Peyer's patch (tissue), 4 donors: ENCODE measurements at regions not wholly inside any gene's neighbourhood (a gene's known extent, or its start where the extent isn't known, plus 50 kb on each side); places are given as distances from the start of the nearest gene placed in this dataset.

Source experiments
- DNase-seq, 3 donors: peaks; one replicate each; pipeline ENCODE4 v3.0.0-alpha.2; 2017 to 2019
- H3K27ac ChIP-seq, 4 donors: fragments of 200-600 bp; sonication (generic); one replicate each; pipeline ENCODE4 v1.5.1; 2016 to 2019
- H3K27me3 ChIP-seq, 2 donors: fragments of 200-600 bp; sonication (generic); one replicate each; pipeline ENCODE4 v1.5.1; 2019
- H3K36me3 ChIP-seq, 3 donors: fragments of 200-600 bp; sonication (generic); one replicate each; pipeline ENCODE4 v1.5.1; 2016 to 2019
- H3K4me1 ChIP-seq, 4 donors: fragments of 200-600 bp; sonication (generic); one replicate each; pipeline ENCODE4 v1.5.1; 2016 to 2019
- H3K4me3 ChIP-seq, 4 donors: fragments of 200-600 bp; sonication (generic); 1 replicate in 3 of 4; 2 replicates in 1 of 4; pipeline ENCODE4 v1.5.1; 2016 to 2019; ENCODE audit warnings: mild to moderate bottlenecking in 1 of 4
- H3K9me3 ChIP-seq, 4 donors: fragments of 200-600 bp; sonication (generic); one replicate each; pipeline ENCODE4 v1.5.1; 2016 to 2019; ENCODE audit warnings: mild to moderate bottlenecking in 1 of 4
- CTCF ChIP-seq, 6 experiments: fragments of 450-650 bp in 4 of 6; fragments of 200-600 bp in 2 of 6; sonication (generic) in 1 of 6; IDR thresholded peaks; one replicate each; pipeline ENCODE4 v1.5.1; 2017 to 2019; ENCODE audit warnings: antibody characterized with exemption in 6 of 6, mild to moderate bottlenecking in 3 of 6, moderate library complexity in 1 of 6
- POLR2A ChIP-seq, 2 donors: fragments of 450-650 bp; IDR thresholded peaks; one replicate each; pipeline ENCODE4 v1.5.1; 2017; ENCODE audit warnings: antibody characterized with exemption in 2 of 2, mild to moderate bottlenecking in 2 of 2, moderate library complexity in 2 of 2

GRCh38 chr3:158882445-158882844 lies 80.6 kb downstream of the MFSD1 start:
- no peak for TF ChIP-seq CTCF (IDR thresholded peaks at IDR 0.05)
- TF ChIP-seq POLR2A (IDR thresholded peaks at IDR 0.05), result no peak
- no peak for DNase-seq
- Histone ChIP-seq H3K27ac (no peak overlapping the region), H3K4me3 (no peak overlapping the region), H3K9me3 (peaks cover 0 to 7% (median 0%) of the 10 kb centered on the region in 4 donors), H3K36me3 (no peaks in the 10 kb centered on the region), H3K4me1 (no peaks in the 10 kb centered on the region), H3K27me3 (no peaks in the 10 kb centered on the region)

GRCh38 chr3:158896729-158897128 lies 94.9 kb downstream of the MFSD1 start:
- Histone ChIP-seq H3K27me3 (no peaks in the 10 kb centered on the region), H3K36me3 (no peaks in the 10 kb centered on the region)

GRCh38 chr3:158906749-158907148 lies 104.9 kb downstream of the MFSD1 start:
- Histone ChIP-seq H3K36me3 (no peaks in the 10 kb centered on the region), H3K4me3 (no peak overlapping the region), H3K27ac (no peak overlapping the region), H3K4me1 (no peaks in the 10 kb centered on the region), H3K27me3 (no peaks in the 10 kb centered on the region), H3K9me3 (no peaks in the 10 kb centered on the region)
- DNase-seq, result no peak
- TF ChIP-seq CTCF (IDR thresholded peaks at IDR 0.05) (no peak), POLR2A (IDR thresholded peaks at IDR 0.05) (no peak)

More at GRCh38 chr3:158896729-158897128, 94.9 kb downstream of the MFSD1 start:
- Histone ChIP-seq H3K4me3 (no peak overlapping the region), H3K4me1 (no peaks in the 10 kb centered on the region), H3K9me3 (no peaks in the 10 kb centered on the region), H3K27ac (no peak overlapping the region)
- TF ChIP-seq CTCF (IDR thresholded peaks at IDR 0.05), result no peak
- TF ChIP-seq POLR2A (IDR thresholded peaks at IDR 0.05), result no peak
- DNase-seq, result no peak

GRCh38 chr3:158908187-158908734 lies 106.4 kb downstream of the MFSD1 start:
- no peak for DNase-seq
- Histone ChIP-seq H3K9me3 (no peaks in the 10 kb centered on the region), H3K4me3 (no peak overlapping the region), H3K27ac (no peak overlapping the region), H3K27me3 (no peaks in the 10 kb centered on the region), H3K36me3 (no peaks in the 10 kb centered on the region), H3K4me1 (no peaks in the 10 kb centered on the region)
- no peak for TF ChIP-seq POLR2A (IDR thresholded peaks at IDR 0.05)
- TF ChIP-seq CTCF (IDR thresholded peaks at IDR 0.05), result no peak

GRCh38 chr3:158909870-158910269 lies 108.0 kb downstream of the MFSD1 start:
- no peaks in the 10 kb centered on the region for H3K36me3 ChIP-seq
- TF ChIP-seq CTCF (IDR thresholded peaks at IDR 0.05), result no peak
- H3K27ac ChIP-seq, result no peak overlapping the region
- no peaks in the 10 kb centered on the region for H3K4me1 ChIP-seq
- no peak overlapping the region for H3K4me3 ChIP-seq
- DNase-seq, result no peak
- H3K9me3 ChIP-seq, result no peaks in the 10 kb centered on the region
- no peaks in the 10 kb centered on the region for H3K27me3 ChIP-seq

- Histone ChIP-seq H3K27ac (no peak overlapping the region), H3K4me1 (no peaks in the 10 kb centered on the region), H3K4me3 (no peak overlapping the region), H3K9me3 (no peaks in the 10 kb centered on the region), H3K27me3 (no peaks in the 10 kb centered on the region), H3K36me3 (no peaks in the 10 kb centered on the region)
- TF ChIP-seq CTCF (IDR thresholded peaks at IDR 0.05) (no peak), POLR2A (IDR thresholded peaks at IDR 0.05) (no peak)
- DNase-seq, result no peak
These were observed 109.7 kb downstream of the MFSD1 start for GRCh38 chr3:158911586-158911985.
